ENCODE measurements at regions not wholly inside any gene's neighbourhood (a gene's known extent, or its start where the extent isn't known, plus 50 kb on each side); places are given as distances from the start of the nearest gene placed in this dataset.

DNA sequence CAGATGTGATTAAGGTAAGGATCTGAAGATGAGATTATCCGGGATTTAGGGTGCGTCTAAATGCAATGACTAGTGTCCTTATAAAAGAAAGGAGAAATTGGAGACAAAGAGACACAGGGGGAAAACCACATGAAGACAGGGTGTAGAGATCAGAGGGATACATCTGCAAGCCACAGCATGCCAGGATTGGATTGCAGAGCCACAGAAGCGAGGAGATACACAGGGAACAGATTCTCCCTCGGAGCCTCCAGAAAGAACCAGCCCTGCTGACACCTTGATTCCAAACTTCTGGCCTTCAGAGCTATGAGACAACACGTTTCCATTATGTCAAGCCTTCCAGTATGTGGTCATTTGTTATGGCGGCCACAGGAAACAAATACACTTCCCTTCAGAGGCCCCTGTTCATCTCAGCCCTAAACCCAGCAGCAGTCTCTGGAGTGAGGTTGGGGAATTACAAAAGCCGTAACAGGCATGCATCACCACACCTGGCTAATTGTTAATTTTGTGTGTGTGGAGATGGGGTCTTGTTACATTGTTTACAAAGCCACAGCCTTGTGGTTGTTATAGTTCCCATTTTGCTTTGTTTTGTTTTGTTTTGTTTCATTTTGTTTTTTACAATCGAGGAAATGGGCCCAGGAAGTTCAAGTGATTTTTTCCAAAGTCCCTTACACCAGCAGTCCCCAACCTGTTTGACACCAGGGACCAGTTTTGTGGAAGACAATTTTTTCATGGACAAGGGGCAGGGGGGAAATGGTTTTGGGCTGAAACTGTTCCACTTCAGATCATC, 51.6 kb upstream of the LYRM9 start:
- no peak overlapping the region for H3K9ac ChIP-seq (ENCODE audit: low read depth in 1 of 2, low read length in 2 of 2)
- no peak for DNase-seq (ENCODE audit: low spot score)
- no peaks in the 10 kb centered on the region for H3K27me3 ChIP-seq (ENCODE audit: control insufficient read depth in 4 of 4, insufficient read depth in 4 of 4, low read length in 3 of 4)
- no peaks in the 10 kb centered on the region for H3K9me3 ChIP-seq (ENCODE audit: control insufficient read depth in 4 of 4, low read length in 3 of 4)
- H3K27ac ChIP-seq (ENCODE audit: low read depth in 1 of 2, low read length in 2 of 2), result no peak overlapping the region
- 76% methylated on average over 8 of the region's 8 CpGs for WGBS
- TF ChIP-seq RAD21 (IDR thresholded peaks at IDR 0.05), result no peak
- TF ChIP-seq, protein P1, sequence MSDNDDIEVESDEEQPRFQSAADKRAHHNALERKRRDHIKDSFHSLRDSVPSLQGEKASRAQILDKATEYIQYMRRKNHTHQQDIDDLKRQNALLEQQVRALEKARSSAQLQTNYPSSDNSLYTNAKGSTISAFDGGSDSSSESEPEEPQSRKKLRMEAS (IDR thresholded peaks at IDR 0.05), result no peak
- TF ChIP-seq JUND (IDR thresholded peaks at IDR 0.05), result no peak
- TF ChIP-seq, protein P2, sequence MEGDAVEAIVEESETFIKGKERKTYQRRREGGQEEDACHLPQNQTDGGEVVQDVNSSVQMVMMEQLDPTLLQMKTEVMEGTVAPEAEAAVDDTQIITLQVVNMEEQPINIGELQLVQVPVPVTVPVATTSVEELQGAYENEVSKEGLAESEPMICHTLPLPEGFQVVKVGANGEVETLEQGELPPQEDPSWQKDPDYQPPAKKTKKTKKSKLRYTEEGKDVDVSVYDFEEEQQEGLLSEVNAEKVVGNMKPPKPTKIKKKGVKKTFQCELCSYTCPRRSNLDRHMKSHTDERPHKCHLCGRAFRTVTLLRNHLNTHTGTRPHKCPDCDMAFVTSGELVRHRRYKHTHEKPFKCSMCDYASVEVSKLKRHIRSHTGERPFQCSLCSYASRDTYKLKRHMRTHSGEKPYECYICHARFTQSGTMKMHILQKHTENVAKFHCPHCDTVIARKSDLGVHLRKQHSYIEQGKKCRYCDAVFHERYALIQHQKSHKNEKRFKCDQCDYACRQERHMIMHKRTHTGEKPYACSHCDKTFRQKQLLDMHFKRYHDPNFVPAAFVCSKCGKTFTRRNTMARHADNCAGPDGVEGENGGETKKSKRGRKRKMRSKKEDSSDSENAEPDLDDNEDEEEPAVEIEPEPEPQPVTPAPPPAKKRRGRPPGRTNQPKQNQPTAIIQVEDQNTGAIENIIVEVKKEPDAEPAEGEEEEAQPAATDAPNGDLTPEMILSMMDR (IDR thresholded peaks at IDR 0.05; ENCODE audit: low read depth, low read length, missing input control), result no peak
- TF ChIP-seq FOXA2 (IDR thresholded peaks at IDR 0.05), result no peak
- TF ChIP-seq SP1 (IDR thresholded peaks at IDR 0.05), result no peak
- no peak for TF ChIP-seq YY1 (IDR thresholded peaks at IDR 0.05)
- TF ChIP-seq GABPA (IDR thresholded peaks at IDR 0.05 in 1 of 2, conservative IDR thresholded peaks at IDR 0.05 in 1 of 2), result no peak
- no peak for TF ChIP-seq RXRA (IDR thresholded peaks at IDR 0.05)
- TF ChIP-seq NR2F2 (IDR thresholded peaks at IDR 0.05), result no peak
- TF ChIP-seq, protein P3, sequence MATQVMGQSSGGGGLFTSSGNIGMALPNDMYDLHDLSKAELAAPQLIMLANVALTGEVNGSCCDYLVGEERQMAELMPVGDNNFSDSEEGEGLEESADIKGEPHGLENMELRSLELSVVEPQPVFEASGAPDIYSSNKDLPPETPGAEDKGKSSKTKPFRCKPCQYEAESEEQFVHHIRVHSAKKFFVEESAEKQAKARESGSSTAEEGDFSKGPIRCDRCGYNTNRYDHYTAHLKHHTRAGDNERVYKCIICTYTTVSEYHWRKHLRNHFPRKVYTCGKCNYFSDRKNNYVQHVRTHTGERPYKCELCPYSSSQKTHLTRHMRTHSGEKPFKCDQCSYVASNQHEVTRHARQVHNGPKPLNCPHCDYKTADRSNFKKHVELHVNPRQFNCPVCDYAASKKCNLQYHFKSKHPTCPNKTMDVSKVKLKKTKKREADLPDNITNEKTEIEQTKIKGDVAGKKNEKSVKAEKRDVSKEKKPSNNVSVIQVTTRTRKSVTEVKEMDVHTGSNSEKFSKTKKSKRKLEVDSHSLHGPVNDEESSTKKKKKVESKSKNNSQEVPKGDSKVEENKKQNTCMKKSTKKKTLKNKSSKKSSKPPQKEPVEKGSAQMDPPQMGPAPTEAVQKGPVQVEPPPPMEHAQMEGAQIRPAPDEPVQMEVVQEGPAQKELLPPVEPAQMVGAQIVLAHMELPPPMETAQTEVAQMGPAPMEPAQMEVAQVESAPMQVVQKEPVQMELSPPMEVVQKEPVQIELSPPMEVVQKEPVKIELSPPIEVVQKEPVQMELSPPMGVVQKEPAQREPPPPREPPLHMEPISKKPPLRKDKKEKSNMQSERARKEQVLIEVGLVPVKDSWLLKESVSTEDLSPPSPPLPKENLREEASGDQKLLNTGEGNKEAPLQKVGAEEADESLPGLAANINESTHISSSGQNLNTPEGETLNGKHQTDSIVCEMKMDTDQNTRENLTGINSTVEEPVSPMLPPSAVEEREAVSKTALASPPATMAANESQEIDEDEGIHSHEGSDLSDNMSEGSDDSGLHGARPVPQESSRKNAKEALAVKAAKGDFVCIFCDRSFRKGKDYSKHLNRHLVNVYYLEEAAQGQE (IDR thresholded peaks at IDR 0.05), result no peak
- TF ChIP-seq, protein P4, sequence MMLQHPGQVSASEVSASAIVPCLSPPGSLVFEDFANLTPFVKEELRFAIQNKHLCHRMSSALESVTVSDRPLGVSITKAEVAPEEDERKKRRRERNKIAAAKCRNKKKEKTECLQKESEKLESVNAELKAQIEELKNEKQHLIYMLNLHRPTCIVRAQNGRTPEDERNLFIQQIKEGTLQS (IDR thresholded peaks at IDR 0.05), result no peak
- no peak for TF ChIP-seq EGR1 (IDR thresholded peaks at IDR 0.05; ENCODE audit: low read depth in 2 of 2)
- TF ChIP-seq, protein P5, sequence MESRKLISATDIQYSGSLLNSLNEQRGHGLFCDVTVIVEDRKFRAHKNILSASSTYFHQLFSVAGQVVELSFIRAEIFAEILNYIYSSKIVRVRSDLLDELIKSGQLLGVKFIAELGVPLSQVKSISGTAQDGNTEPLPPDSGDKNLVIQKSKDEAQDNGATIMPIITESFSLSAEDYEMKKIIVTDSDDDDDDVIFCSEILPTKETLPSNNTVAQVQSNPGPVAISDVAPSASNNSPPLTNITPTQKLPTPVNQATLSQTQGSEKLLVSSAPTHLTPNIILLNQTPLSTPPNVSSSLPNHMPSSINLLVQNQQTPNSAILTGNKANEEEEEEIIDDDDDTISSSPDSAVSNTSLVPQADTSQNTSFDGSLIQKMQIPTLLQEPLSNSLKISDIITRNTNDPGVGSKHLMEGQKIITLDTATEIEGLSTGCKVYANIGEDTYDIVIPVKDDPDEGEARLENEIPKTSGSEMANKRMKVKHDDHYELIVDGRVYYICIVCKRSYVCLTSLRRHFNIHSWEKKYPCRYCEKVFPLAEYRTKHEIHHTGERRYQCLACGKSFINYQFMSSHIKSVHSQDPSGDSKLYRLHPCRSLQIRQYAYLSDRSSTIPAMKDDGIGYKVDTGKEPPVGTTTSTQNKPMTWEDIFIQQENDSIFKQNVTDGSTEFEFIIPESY (IDR thresholded peaks at IDR 0.05), result no peak
- TF ChIP-seq HNF4G (IDR thresholded peaks at IDR 0.05), result no peak
- H3K4me1 ChIP-seq (ENCODE audit: control insufficient read depth in 4 of 4, insufficient read depth in 4 of 4, low read length in 3 of 4), result peaks cover 0 to 5% (median 2%) of the 10 kb centered on the region in 4 donors
- H3K4me3 ChIP-seq (ENCODE audit: low read depth in 1 of 3, low read length in 3 of 3), result no peak overlapping the region
- no peaks in the 10 kb centered on the region for H3K36me3 ChIP-seq (ENCODE audit: control insufficient read depth in 4 of 4, insufficient read depth in 3 of 4, low read depth in 1 of 4, low read length in 3 of 4)

DNA sequence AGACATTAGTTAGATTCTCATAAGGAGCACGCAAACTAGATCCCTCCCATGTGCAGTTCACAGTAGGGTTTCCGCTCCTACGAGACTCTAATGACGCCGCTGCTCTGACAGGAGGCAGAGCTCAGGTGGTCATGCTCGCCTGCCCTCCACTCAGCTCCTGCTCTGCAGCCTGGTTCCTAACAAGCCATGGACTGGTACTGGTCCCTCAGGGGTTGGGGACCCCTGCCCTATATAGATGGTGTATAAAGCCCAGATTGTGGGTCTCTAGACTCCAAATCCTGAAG, 52.1 kb upstream of the LYRM9 start:
- peaks cover 0 to 3% (median 0%) of the 10 kb centered on the region in 4 donors for H3K4me1 ChIP-seq (ENCODE audit: control insufficient read depth in 4 of 4, insufficient read depth in 4 of 4, low read length in 3 of 4)
- TF ChIP-seq, protein P4 (IDR thresholded peaks at IDR 0.05), result no peak
- TF ChIP-seq RXRA (IDR thresholded peaks at IDR 0.05) (no peak), FOXA2 (IDR thresholded peaks at IDR 0.05) (no peak), HNF4A (conservative IDR thresholded peaks at IDR 0.05) (no peak), TAF1 (conservative IDR thresholded peaks at IDR 0.05) (no peak), RAD21 (IDR thresholded peaks at IDR 0.05) (no peak), YY1 (IDR thresholded peaks at IDR 0.05) (no peak), EGR1 (IDR thresholded peaks at IDR 0.05; ENCODE audit: low read depth in 2 of 2) (no peak)
- TF ChIP-seq, protein P1 (IDR thresholded peaks at IDR 0.05), result no peak
- TF ChIP-seq, protein P3 (IDR thresholded peaks at IDR 0.05), result no peak

More for the DNA sequence above, 52.1 kb upstream of the LYRM9 start:
- no peaks in the 10 kb centered on the region for H3K9me3 ChIP-seq (ENCODE audit: control insufficient read depth in 4 of 4, low read length in 3 of 4)
- H3K27ac ChIP-seq (ENCODE audit: low read depth in 1 of 2, low read length in 2 of 2), result no peak overlapping the region
- no peaks in the 10 kb centered on the region for H3K27me3 ChIP-seq (ENCODE audit: control insufficient read depth in 4 of 4, insufficient read depth in 4 of 4, low read length in 3 of 4)
- DNase-seq (ENCODE audit: low spot score), result no peak
- H3K36me3 ChIP-seq (ENCODE audit: control insufficient read depth in 4 of 4, insufficient read depth in 3 of 4, low read depth in 1 of 4, low read length in 3 of 4), result no peaks in the 10 kb centered on the region
- WGBS, result 91% methylated on average over 6 of the region's 6 CpGs
- H3K9ac ChIP-seq (ENCODE audit: low read depth in 1 of 2, low read length in 2 of 2), result no peak overlapping the region
- no peak overlapping the region for H3K4me3 ChIP-seq (ENCODE audit: low read depth in 1 of 3, low read length in 3 of 3)
